ENCODE measurements at regions not wholly inside any gene's neighbourhood (a gene's known extent, or its start where the extent isn't known, plus 50 kb on each side); places are given as distances from the start of the nearest gene placed in this dataset.

GRCh38 chr5:174501461-174502069 is 222.8 kb upstream of the MSX2 start:
- TF ChIP-seq CTCF (conservative IDR thresholded peaks at IDR 0.05 in 1 of 2, IDR thresholded peaks at IDR 0.05 in 1 of 2; ENCODE audit: extremely low read depth in 1 of 2, insufficient read depth in 1 of 2, low read depth in 1 of 2, low read length in 2 of 2): no peak
- TF ChIP-seq EZH2 (IDR thresholded peaks at IDR 0.05; ENCODE audit: borderline replicate concordance, low read length): no peak

All from mammary epithelial cell (primary cell).